Heart right ventricle (tissue), 16 donors: ENCODE measurements at regions not wholly inside any gene's neighbourhood (a gene's known extent, or its start where the extent isn't known, plus 50 kb on each side); places are given as distances from the start of the nearest gene placed in this dataset.

Experiments
- ATAC-seq, 8 donors: fragments of 200-7000 bp; cut with Tn5 transposase; one replicate each; pipeline ENCODE4 v1.9.1; 2020; ENCODE audit warnings: mild to moderate bottlenecking in 8 of 8, moderate library complexity in 8 of 8, moderate number of reproducible peaks in 1 of 8
- DNase-seq, 2 donors: peaks; one replicate each; pipeline ENCODE4 v3.0.0-alpha.2; 2020
- H3K27ac ChIP-seq, 10 donors: fragments of 200-600 bp; sonication (generic) in 2 of 10; one replicate each; pipeline versions ENCODE4 v1.5.0 to v1.8.0; 2020 to 2022; ENCODE audit warnings: mild to moderate bottlenecking in 3 of 10
- H3K27me3 ChIP-seq, 7 donors: fragments of 200-600 bp; one replicate each; pipeline ENCODE4 v1.8.0; 2021 to 2022; ENCODE audit warnings: mild to moderate bottlenecking in 2 of 7
- H3K36me3 ChIP-seq, 9 donors: fragments of 200-600 bp; sonication (generic) in 1 of 9; one replicate each; pipeline versions ENCODE4 v1.5.0 to v1.8.0; 2020 to 2022; ENCODE audit warnings: mild to moderate bottlenecking in 2 of 9
- H3K4me1 ChIP-seq, 9 donors: fragments of 200-600 bp; sonication (generic) in 1 of 9; one replicate each; pipeline versions ENCODE4 v1.5.0 to v1.8.0; 2020 to 2022; ENCODE audit warnings: mild to moderate bottlenecking in 4 of 9
- H3K4me3 ChIP-seq, 10 donors: fragments of 200-600 bp; sonication (generic) in 2 of 10; one replicate each; pipeline versions ENCODE4 v1.5.0 to v1.8.0; 2020 to 2022; ENCODE audit warnings: mild to moderate bottlenecking in 7 of 10, moderate library complexity in 2 of 10
- H3K9me3 ChIP-seq, 11 donors: fragments of 200-600 bp in 10 of 11; sonication (generic) in 2 of 11; one replicate each; pipeline versions ENCODE4 v1.5.0 to v1.8.0; 2013 to 2022; ENCODE audit warnings: mild to moderate bottlenecking in 2 of 11, control low read depth in 1 of 11, moderate library complexity in 1 of 11
- CTCF ChIP-seq, 9 donors: fragments of 200-600 bp; sonication (generic) in 2 of 9; IDR thresholded peaks; one replicate each; pipeline versions ENCODE4 v1.5.0 to v1.8.0; 2021 to 2022; ENCODE audit warnings: antibody characterized with exemption in 9 of 9, mild to moderate bottlenecking in 5 of 9, moderate library complexity in 1 of 9
- WGBS, 2 donors: extraction: QIAGEN DNeasy Blood & Tissue Kit; methylation state at CpG; one replicate each; pipeline ENCODE4 v1.1.7; 2013; ENCODE audit warnings: inconsistent platforms in 1 of 2; 5-methylcytosine and 5-hydroxymethylcytosine counted together
- intact Hi-C, 10 donors: fragments of 100-400 bp; cut with DNase I; formaldehyde crosslinking; loops; one replicate each; pipeline versions ENCODE4 v1.11.1 to v1.14.2; 2022
- donor health status: Arrhythmogenic right ventricular cardiomyopathy.
- donor health status: ischemic (EF 13 %, LVEDD 7.1; RV severe dilation, severe dysfunction).
- donor health status: healthy with polysubstance abuse.
- donor health status: DM: no; HTN: yes; CAD: no.
- donor health status: DM: no; HTN: no; CAD: no.
- donor health status: ischemic (EF 25% LVEDD 6.9; RV normal size, moderate dysfunction).
- donor health status: ischemic (EF 25% LVEDD 5.7; RV mildly dilated, moderate dysfunction).
- donor health status: healthy.
- donor health status: DM: yes; HTN: yes; CAD: no.
- donor health status: Ischemic cardiomyopathy.
- donor health status: ischemic (EF 35%, LVEDD 5.7; RV mildly dilated, moderate dysfunction).
- donor health status: nonischemic (EF 11% LVEDD 7.7; RV severe dilation, severe dysfunction).
- donor health status: DM: yes; HTN: yes; CAD: no.
- donor health status: PGD.
- donor health status: ischemic (EF 29% LVEDD 5.4; RV normal size, mild dysfunction).
- donor health status: nonischemic (EF 23%, LVEDD 6.1; RV moderate dilation, normal function).

- no peak overlapping the region for H3K27ac ChIP-seq
- peaks cover 0 to 7% (median 0%) of the 10 kb centered on the region in 9 donors for H3K4me1 ChIP-seq
- H3K4me3 ChIP-seq = no peak overlapping the region
- ATAC-seq (no peak), DNase-seq (no peak)
- H3K27me3 ChIP-seq = no peaks in the 10 kb centered on the region
- no peak for TF ChIP-seq CTCF (IDR thresholded peaks at IDR 0.05)
- no peaks in the 10 kb centered on the region for H3K36me3 ChIP-seq
- no peaks in the 10 kb centered on the region for H3K9me3 ChIP-seq
- WGBS, 2 donors = 97 to 100% methylated on average over 1 of the region's 1 CpG
- intact Hi-C loops = no loop called here
Observed at GRCh38 chr2:195408811-195409210, 248.2 kb upstream of the SLC39A10 start.

GRCh38 chr2:195408196-195408595 lies 248.8 kb upstream of the SLC39A10 start:
- ATAC-seq (no peak), DNase-seq (no peak)
- no peak overlapping the region for H3K27ac ChIP-seq
- no peak overlapping the region for H3K4me3 ChIP-seq
- H3K9me3 ChIP-seq = no peaks in the 10 kb centered on the region
- intact Hi-C loops = no loop called here
- peaks cover 0 to 7% (median 0%) of the 10 kb centered on the region in 9 donors for H3K4me1 ChIP-seq
- 79 to 81% methylated on average over 3 of the region's 3 CpGs for WGBS, 2 donors
- H3K36me3 ChIP-seq = no peaks in the 10 kb centered on the region
- no peaks in the 10 kb centered on the region for H3K27me3 ChIP-seq
- TF ChIP-seq CTCF (IDR thresholded peaks at IDR 0.05) = no peak

- intact Hi-C loops = no loop called here
- Histone ChIP-seq H3K4me3 (no peak overlapping the region), H3K27ac (no peak overlapping the region), H3K36me3 (no peaks in the 10 kb centered on the region), H3K4me1 (peaks cover 0 to 7% (median 0%) of the 10 kb centered on the region in 9 donors), H3K9me3 (peaks cover 0 to under 1% (median 0%) of the 10 kb centered on the region in 11 donors), H3K27me3 (no peaks in the 10 kb centered on the region)
- WGBS, 2 donors = 86 to 87% methylated on average over 3 of the region's 3 CpGs
- ATAC-seq (no peak), DNase-seq (no peak)
- no peak for TF ChIP-seq CTCF (IDR thresholded peaks at IDR 0.05)
Observed at GRCh38 chr2:195407783-195408182, 249.2 kb upstream of the SLC39A10 start.

- peaks cover 0 to 2% (median 0%) of the 10 kb centered on the region in 11 donors for H3K9me3 ChIP-seq
- no peaks in the 10 kb centered on the region for H3K36me3 ChIP-seq
- H3K27me3 ChIP-seq = no peaks in the 10 kb centered on the region
- DNase-seq (no peak), ATAC-seq (no peak)
- TF ChIP-seq CTCF (IDR thresholded peaks at IDR 0.05) = no peak
- no peak overlapping the region for H3K27ac ChIP-seq
- H3K4me3 ChIP-seq = no peak overlapping the region
- 87 to 92% methylated on average over 13 of the region's 13 CpGs for WGBS, 2 donors
- intact Hi-C loops = no loop called here
- H3K4me1 ChIP-seq = peaks cover 0 to 7% (median 0%) of the 10 kb centered on the region in 9 donors
Observed at GRCh38 chr2:195406886-195407603, 250.0 kb upstream of the SLC39A10 start.
